Lung (tissue), 11 donors: ENCODE measurements at regions not wholly inside any gene's neighbourhood (a gene's known extent, or its start where the extent isn't known, plus 50 kb on each side); places are given as distances from the start of the nearest gene placed in this dataset.

Source experiments
- ATAC-seq: fragments of 200-7000 bp; cut with Tn5 transposase; one replicate; pipeline ENCODE4 v1.9.1; 2020; ENCODE audit warnings: moderate number of reproducible peaks; ENCODE audit not compliant: insufficient read depth, low FRiP score
- DNase-seq, 3 donors: peaks; one replicate each; pipeline ENCODE4 v3.0.0-alpha.2; 2013 to 2017
- H3K27ac ChIP-seq, 2 donors: one replicate each; pipeline ENCODE4 v1.5.1; 2013; ENCODE audit warnings: mild to moderate bottlenecking in 2 of 2, moderate library complexity in 2 of 2, control low read depth in 1 of 2, inconsistent platforms in 1 of 2, low read depth in 1 of 2, low read length in 1 of 2
- H3K27me3 ChIP-seq, 3 donors: one replicate each; pipeline ENCODE4 v1.5.1; 2013; ENCODE audit warnings: low read length in 2 of 3; ENCODE audit not compliant: control insufficient read depth in 3 of 3, insufficient read depth in 3 of 3
- H3K36me3 ChIP-seq, 4 donors: one replicate each; pipeline ENCODE4 v1.5.1; 2013; ENCODE audit warnings: low read length in 4 of 4, mild to moderate bottlenecking in 1 of 4, moderate library complexity in 1 of 4; ENCODE audit not compliant: control insufficient read depth in 4 of 4, insufficient read depth in 4 of 4
- H3K4me1 ChIP-seq, 5 donors: one replicate each; pipeline ENCODE4 v1.5.1; 2013; ENCODE audit warnings: low read length in 5 of 5, mild to moderate bottlenecking in 2 of 5, moderate library complexity in 1 of 5; ENCODE audit not compliant: control insufficient read depth in 5 of 5, insufficient read depth in 5 of 5
- H3K4me3 ChIP-seq: one replicate; pipeline ENCODE4 v1.5.1; 2013; ENCODE audit warnings: mild to moderate bottlenecking, control low read depth, moderate library complexity
- H3K9ac ChIP-seq, 2 donors: one replicate each; pipeline ENCODE4 v1.5.1; 2013; ENCODE audit warnings: low read length in 2 of 2, control low read depth in 1 of 2; ENCODE audit not compliant: insufficient read depth in 1 of 2
- H3K9me3 ChIP-seq, 4 donors: one replicate each; pipeline ENCODE4 v1.5.1; 2013; ENCODE audit warnings: low read length in 3 of 4, mild to moderate bottlenecking in 1 of 4, moderate library complexity in 1 of 4; ENCODE audit not compliant: control insufficient read depth in 4 of 4, insufficient read depth in 3 of 4
- WGBS, 2 donors: extraction: QIAGEN DNeasy Blood & Tissue Kit; methylation state at CpG; one replicate each; pipeline ENCODE4 v1.1.7; 2013; 5-methylcytosine and 5-hydroxymethylcytosine counted together
- TF ChIP-seq, protein P1 (sequence below): IDR thresholded peaks from 2 replicates; pipeline ENCODE4 v1.5.1; 2012; ENCODE audit warnings: mild to moderate bottlenecking; ENCODE audit errors: control extremely low read depth, extremely low read depth
- donor health status: control.
- donor health status: control.
- donor health status: Bipolar disorder and iron deficiency.
- donor health status: healthy.
- donor health status: DM: yes; HTN: yes; CAD: no.

DNA sequence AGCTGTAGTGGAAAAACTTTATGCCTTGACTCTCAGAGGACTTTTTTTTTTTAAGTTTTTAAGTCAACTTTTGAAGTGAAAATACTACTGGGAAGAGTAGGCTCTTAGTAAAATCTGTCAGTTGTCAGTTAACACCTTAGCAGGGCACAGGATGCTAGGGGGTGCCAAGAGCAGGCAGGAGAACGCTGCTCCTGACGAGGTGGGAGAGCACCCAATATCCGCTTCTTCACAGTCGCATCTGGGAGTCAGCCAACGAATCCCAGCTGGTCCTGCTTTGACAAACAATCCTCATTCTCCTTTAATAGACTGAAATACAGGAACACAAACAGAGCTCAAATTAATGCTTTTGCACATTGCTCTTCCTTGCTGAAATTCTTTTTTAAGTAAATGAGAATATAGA is 709.5 kb upstream of the ACVR2A start:
- no peak for ATAC-seq
- TF ChIP-seq, protein P1, sequence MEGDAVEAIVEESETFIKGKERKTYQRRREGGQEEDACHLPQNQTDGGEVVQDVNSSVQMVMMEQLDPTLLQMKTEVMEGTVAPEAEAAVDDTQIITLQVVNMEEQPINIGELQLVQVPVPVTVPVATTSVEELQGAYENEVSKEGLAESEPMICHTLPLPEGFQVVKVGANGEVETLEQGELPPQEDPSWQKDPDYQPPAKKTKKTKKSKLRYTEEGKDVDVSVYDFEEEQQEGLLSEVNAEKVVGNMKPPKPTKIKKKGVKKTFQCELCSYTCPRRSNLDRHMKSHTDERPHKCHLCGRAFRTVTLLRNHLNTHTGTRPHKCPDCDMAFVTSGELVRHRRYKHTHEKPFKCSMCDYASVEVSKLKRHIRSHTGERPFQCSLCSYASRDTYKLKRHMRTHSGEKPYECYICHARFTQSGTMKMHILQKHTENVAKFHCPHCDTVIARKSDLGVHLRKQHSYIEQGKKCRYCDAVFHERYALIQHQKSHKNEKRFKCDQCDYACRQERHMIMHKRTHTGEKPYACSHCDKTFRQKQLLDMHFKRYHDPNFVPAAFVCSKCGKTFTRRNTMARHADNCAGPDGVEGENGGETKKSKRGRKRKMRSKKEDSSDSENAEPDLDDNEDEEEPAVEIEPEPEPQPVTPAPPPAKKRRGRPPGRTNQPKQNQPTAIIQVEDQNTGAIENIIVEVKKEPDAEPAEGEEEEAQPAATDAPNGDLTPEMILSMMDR, result no peak
- Histone ChIP-seq H3K9ac (no peak overlapping the region), H3K4me3 (no peak overlapping the region), H3K27me3 (no peaks in the 10 kb centered on the region), H3K27ac (no peak overlapping the region), H3K36me3 (no peaks in the 10 kb centered on the region), H3K4me1 (peaks cover 0 to 30% (median 0%) of the 10 kb centered on the region in 5 donors), H3K9me3 (no peaks in the 10 kb centered on the region)
- 63 to 66% methylated on average over 5 of the region's 5 CpGs for WGBS, 2 donors
- DNase-seq, result peak; percentile 76 to 87 (median 83)

DNA sequence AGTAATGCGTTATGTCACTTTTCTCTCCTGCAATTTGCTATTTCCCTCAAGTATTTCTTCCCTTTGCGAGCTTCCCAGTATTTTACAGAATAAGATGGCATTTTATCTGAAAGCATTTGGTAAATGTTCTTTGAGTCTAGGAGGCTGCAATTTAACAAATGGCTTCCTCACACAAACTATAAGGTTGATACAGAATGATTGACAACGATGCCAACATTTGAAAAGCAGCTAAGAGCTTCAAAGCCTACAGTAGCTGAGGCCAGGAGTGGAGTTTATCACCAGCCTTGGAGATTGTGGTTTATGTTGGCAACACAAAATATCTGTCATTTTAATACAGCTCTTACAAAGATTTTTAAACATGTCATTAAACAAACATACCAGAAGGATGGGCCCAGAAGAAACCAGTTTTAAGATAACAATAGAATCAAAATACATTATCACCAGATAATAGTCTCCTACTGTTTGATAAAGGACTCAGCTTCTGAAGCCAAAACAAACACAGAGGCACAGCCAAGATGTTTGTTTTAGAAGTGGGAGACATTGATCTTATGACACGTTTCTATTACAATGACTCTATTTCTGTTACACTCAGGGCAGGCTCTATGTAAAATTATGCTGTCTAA is 711.4 kb upstream of the ACVR2A start:
- H3K27me3 ChIP-seq, result no peaks in the 10 kb centered on the region
- no peak overlapping the region for H3K9ac ChIP-seq
- peak in 2 of 3 donors; percentile 24 to 29 for DNase-seq
- no peaks in the 10 kb centered on the region for H3K36me3 ChIP-seq
- H3K9me3 ChIP-seq, result no peaks in the 10 kb centered on the region
- TF ChIP-seq, protein P1, result no peak
- H3K27ac ChIP-seq, result no peak overlapping the region
- 68 to 76% methylated on average over 4 of the region's 4 CpGs for WGBS, 2 donors
- H3K4me1 ChIP-seq, result peaks cover 0 to 30% (median 0%) of the 10 kb centered on the region in 5 donors
- ATAC-seq, result no peak
- H3K4me3 ChIP-seq, result no peak overlapping the region

DNA sequence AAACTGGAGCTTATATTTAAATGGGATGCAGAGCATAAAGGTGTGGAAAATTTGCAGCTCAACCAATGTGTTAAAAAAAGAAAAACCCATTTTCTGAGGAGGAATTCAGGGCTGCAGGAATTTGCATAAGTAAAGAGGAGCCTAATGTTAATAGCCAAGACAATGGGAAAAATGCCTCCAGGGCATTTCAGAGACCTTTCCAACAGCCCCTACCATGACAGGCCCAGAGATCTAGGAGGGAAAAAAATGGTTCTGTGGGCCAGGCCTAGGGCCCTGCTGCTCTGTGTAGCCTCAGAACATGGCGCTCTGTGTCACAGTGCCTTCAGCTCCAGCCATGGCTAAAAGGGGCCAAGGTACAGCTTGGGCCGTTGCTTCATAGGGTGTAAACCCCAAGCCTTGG is 719.7 kb upstream of the ACVR2A start:
- Histone ChIP-seq H3K9ac (no peak overlapping the region), H3K4me3 (no peak overlapping the region), H3K9me3 (peaks cover 0 to 4% (median 0%) of the 10 kb centered on the region in 4 donors), H3K27ac (no peak overlapping the region), H3K4me1 (no peaks in the 10 kb centered on the region), H3K36me3 (no peaks in the 10 kb centered on the region), H3K27me3 (no peaks in the 10 kb centered on the region)
- no peak for DNase-seq
- ATAC-seq, result no peak
- 88% methylated on average over 2 of the region's 2 CpGs for WGBS, 2 donors
- TF ChIP-seq, protein P1, result no peak

DNA sequence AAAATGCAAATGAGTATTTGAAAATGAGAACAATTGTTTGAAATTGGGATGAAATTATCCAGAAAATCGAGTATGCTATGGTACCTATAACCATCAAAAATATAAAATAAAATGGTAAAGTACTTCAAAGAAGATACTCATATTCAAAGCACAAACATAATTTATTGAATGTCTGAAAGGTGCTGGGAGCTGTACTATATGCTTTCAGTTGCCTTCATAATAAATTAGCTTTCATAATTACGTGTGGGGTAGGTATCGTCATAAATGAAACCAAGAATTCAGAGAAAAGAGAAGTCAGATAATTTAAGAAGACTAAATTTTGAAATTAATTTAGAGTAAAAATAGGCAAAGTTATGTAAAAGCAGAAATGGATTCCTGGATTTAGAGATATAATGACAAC is 721.9 kb upstream of the ACVR2A start:
- no peak for ATAC-seq
- peaks cover 0 to 4% (median 0%) of the 10 kb centered on the region in 4 donors for H3K9me3 ChIP-seq
- H3K9ac ChIP-seq, result no peak overlapping the region
- TF ChIP-seq, protein P1, result no peak
- 83 to 91% methylated on average over 3 of the region's 3 CpGs for WGBS, 2 donors
- H3K4me3 ChIP-seq, result no peak overlapping the region
- no peaks in the 10 kb centered on the region for H3K27me3 ChIP-seq
- no peak for DNase-seq
- no peaks in the 10 kb centered on the region for H3K4me1 ChIP-seq
- H3K27ac ChIP-seq, result no peak overlapping the region
- H3K36me3 ChIP-seq, result no peaks in the 10 kb centered on the region
